PFSK-1 (cell line): ENCODE measurements at regions not wholly inside any gene's neighbourhood (a gene's known extent, or its start where the extent isn't known, plus 50 kb on each side); places are given as distances from the start of the nearest gene placed in this dataset.

Experiments
- FOXP2 ChIP-seq: optimal IDR thresholded peaks from 2 replicates; pipeline ENCODE3; 2011; ENCODE audit warnings: borderline replicate concordance, control low read depth, inconsistent platforms; ENCODE audit not compliant: insufficient read depth; ENCODE audit errors: extremely low read length, extremely low read depth
- POLR2AphosphoS5 ChIP-seq: IDR thresholded peaks from 2 replicates; pipeline ENCODE4 v1.6.1; 2012; ENCODE audit warnings: low read depth, mild to moderate bottlenecking, control low read depth, low read length, moderate library complexity
- REST ChIP-seq, 2 experiments: IDR thresholded peaks; 2 replicates each; pipeline versions ENCODE4 v1.6.1 to v1.8.0; 2011 to 2012; ENCODE audit warnings: low read depth in 2 of 2, low read length in 2 of 2, control low read depth in 1 of 2, inconsistent platforms in 1 of 2, mild to moderate bottlenecking in 1 of 2, moderate library complexity in 1 of 2; ENCODE audit not compliant: insufficient read depth in 1 of 2
- SIN3A ChIP-seq: IDR thresholded peaks from 2 replicates; pipeline ENCODE4 v1.6.1; 2012; ENCODE audit warnings: mild to moderate bottlenecking, low read length, moderate library complexity, borderline replicate concordance; ENCODE audit not compliant: insufficient read depth
- TAF1 ChIP-seq: IDR thresholded peaks from 2 replicates; pipeline ENCODE4 v1.6.1; 2012; ENCODE audit warnings: low read length, control low read depth, borderline replicate concordance; ENCODE audit not compliant: insufficient read depth

GRCh38 chr9:110025551-110026170 lies 182.3 kb downstream of the C9orf152 start:
- TF ChIP-seq FOXP2 (no peak), REST (IDR thresholded peaks at IDR 0.05; ENCODE audit: insufficient read depth in 1 of 2, low read depth in 2 of 2, low read length in 2 of 2) (no peak), POLR2AphosphoS5 (no peak), SIN3A (no peak), TAF1 (no peak)

- TF ChIP-seq REST (IDR thresholded peaks at IDR 0.05; ENCODE audit: insufficient read depth in 1 of 2, low read depth in 2 of 2, low read length in 2 of 2): no peak
- no peak for TF ChIP-seq TAF1
- no peak for TF ChIP-seq FOXP2
- no peak for TF ChIP-seq SIN3A
These were observed 180.3 kb downstream of the C9orf152 start for GRCh38 chr9:110027671-110028081.

GRCh38 chr9:110028271-110028670 lies 179.7 kb downstream of the C9orf152 start:
- TF ChIP-seq REST (IDR thresholded peaks at IDR 0.05; ENCODE audit: insufficient read depth in 1 of 2, low read depth in 2 of 2, low read length in 2 of 2): no peak
- no peak for TF ChIP-seq SIN3A
- TF ChIP-seq POLR2AphosphoS5: no peak
- TF ChIP-seq TAF1: no peak
- TF ChIP-seq FOXP2: no peak

- TF ChIP-seq POLR2AphosphoS5 (no peak), SIN3A (no peak), TAF1 (no peak), FOXP2 (no peak), REST (IDR thresholded peaks at IDR 0.05; ENCODE audit: insufficient read depth in 1 of 2, low read depth in 2 of 2, low read length in 2 of 2) (no peak)
These were observed 179.3 kb downstream of the C9orf152 start for GRCh38 chr9:110028676-110029075.

- TF ChIP-seq POLR2AphosphoS5 (no peak), REST (IDR thresholded peaks at IDR 0.05; ENCODE audit: insufficient read depth in 1 of 2, low read depth in 2 of 2, low read length in 2 of 2) (no peak)
These were observed 178.5 kb downstream of the C9orf152 start for GRCh38 chr9:110029429-110029955.
